ENCODE measurements at regions not wholly inside any gene's neighbourhood (a gene's known extent, or its start where the extent isn't known, plus 50 kb on each side); places are given as distances from the start of the nearest gene placed in this dataset.

DNA sequence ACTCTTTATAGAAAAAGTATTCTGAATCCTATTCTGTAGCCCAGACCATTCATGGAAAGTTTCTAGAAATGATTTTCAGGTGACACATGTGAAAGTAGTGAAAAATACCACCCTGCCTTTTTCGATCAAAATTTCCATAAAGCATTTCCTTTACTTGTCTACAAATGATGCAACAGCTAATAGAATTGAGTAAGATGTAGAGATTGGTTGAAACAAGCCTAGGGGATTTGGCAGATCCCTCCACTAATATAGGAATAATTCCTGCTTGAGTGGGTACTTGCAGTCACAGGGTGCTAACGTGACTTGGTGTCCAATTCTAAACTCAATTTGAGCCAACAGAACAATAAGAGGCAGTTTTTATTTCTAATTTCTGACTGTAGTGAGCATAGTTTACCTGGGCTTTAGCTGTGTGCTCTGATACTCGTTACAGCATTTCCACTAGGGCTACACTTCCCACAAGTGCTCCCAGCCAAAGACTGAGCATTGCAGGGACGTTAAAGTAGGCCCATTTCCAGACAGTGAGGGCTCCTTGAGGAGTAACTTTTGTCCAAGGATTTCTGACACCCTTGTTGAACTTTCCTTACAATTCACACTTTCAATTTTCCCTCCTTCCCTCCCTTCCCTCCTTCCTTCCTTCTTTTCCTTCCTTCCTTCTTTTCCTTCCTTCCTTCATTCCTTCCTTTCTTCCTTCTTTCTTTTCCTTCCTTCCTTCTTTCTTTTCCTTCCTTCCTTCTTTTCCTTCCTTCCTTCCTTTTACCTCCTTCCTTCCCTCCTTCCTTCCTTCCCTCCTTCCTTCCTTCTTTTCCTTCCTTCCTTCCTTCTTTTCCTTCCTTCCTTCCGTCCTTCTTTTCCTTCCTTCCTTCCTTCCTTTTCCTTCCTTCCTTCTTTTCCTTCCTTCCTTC is 53.9 kb upstream of the TP63 start:
- no peak for DNase-seq (ENCODE audit: low read depth)
- no peak overlapping the region for H3K4me3 ChIP-seq (ENCODE audit: control insufficient read depth, low read depth, low read length)
- TF ChIP-seq, protein P1, sequence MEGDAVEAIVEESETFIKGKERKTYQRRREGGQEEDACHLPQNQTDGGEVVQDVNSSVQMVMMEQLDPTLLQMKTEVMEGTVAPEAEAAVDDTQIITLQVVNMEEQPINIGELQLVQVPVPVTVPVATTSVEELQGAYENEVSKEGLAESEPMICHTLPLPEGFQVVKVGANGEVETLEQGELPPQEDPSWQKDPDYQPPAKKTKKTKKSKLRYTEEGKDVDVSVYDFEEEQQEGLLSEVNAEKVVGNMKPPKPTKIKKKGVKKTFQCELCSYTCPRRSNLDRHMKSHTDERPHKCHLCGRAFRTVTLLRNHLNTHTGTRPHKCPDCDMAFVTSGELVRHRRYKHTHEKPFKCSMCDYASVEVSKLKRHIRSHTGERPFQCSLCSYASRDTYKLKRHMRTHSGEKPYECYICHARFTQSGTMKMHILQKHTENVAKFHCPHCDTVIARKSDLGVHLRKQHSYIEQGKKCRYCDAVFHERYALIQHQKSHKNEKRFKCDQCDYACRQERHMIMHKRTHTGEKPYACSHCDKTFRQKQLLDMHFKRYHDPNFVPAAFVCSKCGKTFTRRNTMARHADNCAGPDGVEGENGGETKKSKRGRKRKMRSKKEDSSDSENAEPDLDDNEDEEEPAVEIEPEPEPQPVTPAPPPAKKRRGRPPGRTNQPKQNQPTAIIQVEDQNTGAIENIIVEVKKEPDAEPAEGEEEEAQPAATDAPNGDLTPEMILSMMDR (IDR thresholded peaks at IDR 0.05; ENCODE audit: control insufficient read depth, insufficient read depth, low read depth, low read length, missing control alignments) = no peak

DNA sequence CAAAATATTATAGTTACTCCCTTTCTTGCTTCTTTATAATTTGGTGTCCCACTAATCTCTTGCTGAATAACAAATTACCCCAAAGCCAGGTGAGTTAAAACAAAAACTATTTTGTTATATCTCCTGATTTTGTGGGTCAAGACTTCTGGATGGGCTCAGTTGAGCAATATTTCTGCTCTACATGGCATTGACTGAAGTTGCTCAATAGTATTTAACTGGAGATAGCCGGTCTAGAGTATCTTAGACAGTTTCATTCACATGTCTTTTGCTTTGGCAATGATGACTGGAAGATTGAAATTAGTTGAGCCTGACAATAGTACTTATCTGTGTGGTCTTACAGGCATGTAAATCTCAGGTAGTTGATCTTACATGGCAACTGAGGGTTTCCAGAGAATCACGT is 51.0 kb upstream of the TP63 start:
- TF ChIP-seq, protein P1 (IDR thresholded peaks at IDR 0.05; ENCODE audit: control insufficient read depth, insufficient read depth, low read depth, low read length, missing control alignments) = no peak
- no peak overlapping the region for H3K4me3 ChIP-seq (ENCODE audit: control insufficient read depth, low read depth, low read length)
- DNase-seq (ENCODE audit: low read depth) = no peak
